CD14-positive monocyte (primary cell): ENCODE measurements at regions not wholly inside any gene's neighbourhood (a gene's known extent, or its start where the extent isn't known, plus 50 kb on each side); places are given as distances from the start of the nearest gene placed in this dataset.

Experiments used
- DNase-seq, 3 donors: peaks; one replicate each; pipeline ENCODE4 v3.0.0-alpha.2; 2011 to 2022
- H2AFZ ChIP-seq: 2 replicates; pipeline ENCODE4 v1.6.0; 2012; ENCODE audit warnings: mild to moderate bottlenecking, low read depth, low read length, inconsistent platforms; ENCODE audit not compliant: insufficient read depth, poor library complexity, severe bottlenecking
- H3K27ac ChIP-seq, 2 donors: 1 replicate in 1 of 2; 2 replicates in 1 of 2; pipeline ENCODE4 v1.5.1; 2012 to 2013; ENCODE audit warnings: low read length in 2 of 2, control low read depth in 1 of 2, inconsistent platforms in 1 of 2, low read depth in 1 of 2, mild to moderate bottlenecking in 1 of 2
- H3K27me3 ChIP-seq, 2 donors: one replicate each; pipeline versions ENCODE4 v1.6.0 to v1.6.1; 2011 to 2013; ENCODE audit warnings: low read length in 2 of 2; ENCODE audit not compliant: control insufficient read depth in 2 of 2, insufficient read depth in 2 of 2
- H3K36me3 ChIP-seq, 2 donors: replicated peaks in 1 of 2; 1 replicate in 1 of 2; 2 replicates in 1 of 2; pipeline versions ENCODE4 v1.5.1 to v1.6.1; 2012 to 2013; ENCODE audit warnings: low read length in 2 of 2, control low read depth in 1 of 2, inconsistent platforms in 1 of 2, mild to moderate bottlenecking in 1 of 2; ENCODE audit not compliant: insufficient read depth in 2 of 2, control insufficient read depth in 1 of 2
- H3K4me1 ChIP-seq, 2 donors: 1 replicate in 1 of 2; 2 replicates in 1 of 2; pipeline versions ENCODE4 v1.5.1 to v1.6.1; 2012 to 2013; ENCODE audit warnings: low read length in 2 of 2, control low read depth in 1 of 2, inconsistent platforms in 1 of 2, mild to moderate bottlenecking in 1 of 2, moderate library complexity in 1 of 2; ENCODE audit not compliant: insufficient read depth in 2 of 2, control insufficient read depth in 1 of 2
- H3K4me2 ChIP-seq: replicated peaks from 2 replicates; pipeline ENCODE3; 2012; ENCODE audit warnings: low read length, moderate library complexity, mild to moderate bottlenecking; ENCODE audit not compliant: poor library complexity, severe bottlenecking; ENCODE audit errors: extremely low read depth
- H3K4me3 ChIP-seq, 3 experiments: fragments of 200-600 bp in 1 of 3; sonication (generic) in 1 of 3; replicated peaks in 1 of 3; 1 replicate in 2 of 3; 2 replicates in 1 of 3; pipeline ENCODE4 v1.5.1; 2011 to 2013; ENCODE audit warnings: low read length in 3 of 3, mild to moderate bottlenecking in 3 of 3, control low read depth in 2 of 3, low read depth in 2 of 3, inconsistent platforms in 1 of 3, moderate library complexity in 1 of 3
- H3K79me2 ChIP-seq: 2 replicates; pipeline ENCODE4 v1.6.0; 2012; ENCODE audit warnings: mild to moderate bottlenecking, control low read depth, inconsistent platforms, low read length, moderate library complexity; ENCODE audit not compliant: insufficient read depth
- H3K9ac ChIP-seq: 2 replicates; pipeline ENCODE4 v1.6.0; 2017; ENCODE audit warnings: low read length, mild to moderate bottlenecking; ENCODE audit not compliant: insufficient read depth, poor library complexity, severe bottlenecking
- H3K9me3 ChIP-seq, 2 donors: replicated peaks in 1 of 2; 1 replicate in 1 of 2; 2 replicates in 1 of 2; pipeline versions ENCODE4 v1.5.1 to v1.6.1; 2012 to 2013; ENCODE audit warnings: low read length in 2 of 2, control low read depth in 1 of 2; ENCODE audit not compliant: control insufficient read depth in 1 of 2, insufficient read depth in 1 of 2
- H4K20me1 ChIP-seq: 2 replicates; pipeline ENCODE4 v1.6.0; 2012; ENCODE audit warnings: mild to moderate bottlenecking, low read length, control low read depth, moderate library complexity; ENCODE audit not compliant: insufficient read depth
- H3K27ac Mint-ChIP-seq, 7 donors: one replicate each; pipeline ENCODE4 v1.8.0; 2020; ENCODE audit warnings: mild to moderate bottlenecking in 7 of 7, mixed read lengths in 7 of 7, moderate library complexity in 6 of 7, inconsistent platforms in 2 of 7
- H3K27me3 Mint-ChIP-seq, 3 donors: one replicate each; pipeline ENCODE4 v1.8.0; 2021 to 2022; ENCODE audit warnings: low read depth in 3 of 3, mild to moderate bottlenecking in 3 of 3, mixed read lengths in 3 of 3, moderate library complexity in 3 of 3, inconsistent platforms in 1 of 3
- H3K36me3 Mint-ChIP-seq, 2 donors: one replicate each; pipeline ENCODE4 v1.8.0; 2020; ENCODE audit warnings: mixed read lengths in 2 of 2, inconsistent platforms in 1 of 2, mild to moderate bottlenecking in 1 of 2
- H3K4me1 Mint-ChIP-seq: one replicate; pipeline ENCODE4 v1.8.0; 2020; ENCODE audit warnings: mild to moderate bottlenecking, mixed read lengths
- H3K4me3 Mint-ChIP-seq, 2 donors: one replicate each; pipeline ENCODE4 v1.8.0; 2020; ENCODE audit warnings: mild to moderate bottlenecking in 2 of 2, mixed read lengths in 2 of 2, moderate library complexity in 1 of 2
- H3K9me3 Mint-ChIP-seq, 7 donors: one replicate each; pipeline ENCODE4 v1.8.0; 2020 to 2022; ENCODE audit warnings: mixed read lengths in 7 of 7, mild to moderate bottlenecking in 6 of 7, moderate library complexity in 6 of 7, inconsistent platforms in 2 of 7
- CTCF ChIP-seq: fragments of 200-600 bp; IDR thresholded peaks from one replicate; pipeline ENCODE4 v1.8.0; 2022; ENCODE audit warnings: antibody characterized with exemption, mild to moderate bottlenecking
- WGBS: methylation state at CpG from one replicate; pipeline ENCODE4 v1.1.5; 2013; ENCODE audit warnings: missing lambda C conversion rate; ENCODE audit not compliant: insufficient coverage; 5-methylcytosine and 5-hydroxymethylcytosine counted together
- intact Hi-C, 2 donors: fragments of 100-400 bp; cut with micrococcal nuclease; formaldehyde crosslinking; loops; one replicate each; pipeline versions ENCODE4 v1.15.0 to v1.15.1; 2023

- no peaks in the 10 kb centered on the region for H3K27me3 ChIP-seq
- H3K79me2 ChIP-seq: no peaks in the 10 kb centered on the region
- H3K4me3 Mint-ChIP-seq: no peak overlapping the region
- no peak for TF ChIP-seq CTCF
- H3K9me3 ChIP-seq: peaks cover 0 to 9% of the 10 kb centered on the region in 2 donors
- H3K4me2 ChIP-seq: no peak overlapping the region
- no peak overlapping the region for H3K27ac ChIP-seq
- no peaks in the 10 kb centered on the region for H3K27me3 Mint-ChIP-seq
- no peaks in the 10 kb centered on the region for H3K4me1 ChIP-seq
- H3K36me3 Mint-ChIP-seq: no peaks in the 10 kb centered on the region
- no peak overlapping the region for H3K27ac Mint-ChIP-seq
- intact Hi-C loops: no loop called here
- no peak overlapping the region for H3K4me3 ChIP-seq
- no peaks in the 10 kb centered on the region for H4K20me1 ChIP-seq
- no peak overlapping the region for H2AFZ ChIP-seq
- DNase-seq: no peak
- H3K4me1 Mint-ChIP-seq: no peaks in the 10 kb centered on the region
- no peak overlapping the region for H3K9ac ChIP-seq
- H3K36me3 ChIP-seq: no peaks in the 10 kb centered on the region
- 100% methylated on average over 1 of the region's 5 CpGs for WGBS
- peaks cover 0 to 11% (median 0%) of the 10 kb centered on the region in 7 donors for H3K9me3 Mint-ChIP-seq
Measured at GRCh38 chr16:6177616-6178180, 1080.1 kb upstream of the EEF2KMT start.

GRCh38 chr16:6170022-6170421, 1072.4 kb upstream of the EEF2KMT start:
- 100% methylated on average over 5 of the region's 5 CpGs for WGBS
- Mint-ChIP-seq H3K9me3 (peaks cover 0 to 4% (median 3%) of the 10 kb centered on the region in 7 donors), H3K4me1 (no peaks in the 10 kb centered on the region), H3K36me3 (no peaks in the 10 kb centered on the region), H3K4me3 (no peak overlapping the region), H3K27me3 (no peaks in the 10 kb centered on the region), H3K27ac (no peak overlapping the region)
- no peak overlapping the region for H2AFZ ChIP-seq
- no peak overlapping the region for H3K27ac ChIP-seq
- no peaks in the 10 kb centered on the region for H4K20me1 ChIP-seq
- no peak overlapping the region for H3K4me2 ChIP-seq
- H3K36me3 ChIP-seq: no peaks in the 10 kb centered on the region
- H3K27me3 ChIP-seq: no peaks in the 10 kb centered on the region
- H3K4me1 ChIP-seq: no peaks in the 10 kb centered on the region
- H3K4me3 ChIP-seq: no peak overlapping the region
- intact Hi-C loops: no loop called here
- no peak for DNase-seq
- H3K9ac ChIP-seq: no peak overlapping the region
- H3K9me3 ChIP-seq: no peaks in the 10 kb centered on the region
- H3K79me2 ChIP-seq: no peaks in the 10 kb centered on the region
- TF ChIP-seq CTCF: no peak
